ENCODE measurements at regions not wholly inside any gene's neighbourhood (a gene's known extent, or its start where the extent isn't known, plus 50 kb on each side); places are given as distances from the start of the nearest gene placed in this dataset.
A peak's percentile ranks its signal among the peaks of the same experiment; 100 is the strongest.

- Histone ChIP-seq H3K4me2 (ENCODE audit: control insufficient read depth, extremely low read depth, insufficient read depth, low read depth, low read length) (peak overlapping the region; percentile 4), H3K9me3 (ENCODE audit: control insufficient read depth, low read depth, low read length) (no peaks in the 10 kb centered on the region), H4K20me1 (ENCODE audit: control insufficient read depth, extremely low read depth, insufficient read depth, low read length) (no peaks in the 10 kb centered on the region), H3K27ac (ENCODE audit: control insufficient read depth, insufficient read depth, low read length) (no peak overlapping the region), H3K9me1 (ENCODE audit: control insufficient read depth, extremely low read depth, insufficient read depth, low read length) (no peaks in the 10 kb centered on the region), H3K9ac (ENCODE audit: control insufficient read depth, extremely low read depth, insufficient read depth, low read length) (no peak overlapping the region), H3K27me3 (ENCODE audit: control insufficient read depth, extremely low read depth, insufficient read depth, low read length) (no peaks in the 10 kb centered on the region), H3K79me2 (ENCODE audit: control insufficient read depth, insufficient read depth, low read length) (no peaks in the 10 kb centered on the region), H3K4me3 (ENCODE audit: control insufficient read depth in 2 of 3, extremely low read depth in 1 of 3, insufficient read depth in 2 of 3, low read depth in 1 of 3, low read length in 3 of 3) (no peak overlapping the region), H3K4me1 (ENCODE audit: control insufficient read depth, extremely low read depth, insufficient read depth, low read length) (peaks cover 16% of the 10 kb centered on the region), H2AFZ (ENCODE audit: control insufficient read depth, low read length) (no peak overlapping the region), H3K36me3 (ENCODE audit: control insufficient read depth in 2 of 2, extremely low read depth in 1 of 2, insufficient read depth in 2 of 2, low read length in 2 of 2) (no peaks in the 10 kb centered on the region)
- FAIRE-seq (peak; percentile 41), DNase-seq (ENCODE audit: low read depth, low spot score) (no peak)
- TF ChIP-seq EZH2 (IDR thresholded peaks at IDR 0.05; ENCODE audit: low read length) (no peak), CTCF (optimal IDR thresholded peaks at IDR 0.05 in 1 of 3, IDR thresholded peaks at IDR 0.05 in 1 of 3, conservative IDR thresholded peaks at IDR 0.05 in 1 of 3; ENCODE audit: extremely low read depth in 1 of 3, insufficient read depth in 2 of 3, low read length in 3 of 3) (no peak)
- dilution Hi-C loops (cut with MboI; ENCODE audit: extremely low pct_ligation_motif_present, low sequenced_read_pairs) = no loop called here
Observed at GRCh38 chr4:54165011-54165410, 64.1 kb upstream of the PDGFRA start.

- DNase-seq (ENCODE audit: low read depth, low spot score) = peak; percentile 44
- no peak overlapping the region for H3K9ac ChIP-seq (ENCODE audit: control insufficient read depth, extremely low read depth, insufficient read depth, low read length)
- H3K9me1 ChIP-seq (ENCODE audit: control insufficient read depth, extremely low read depth, insufficient read depth, low read length) = no peaks in the 10 kb centered on the region
- peak; percentile 88 for FAIRE-seq
- peak overlapping the region; percentile 4 for H3K4me2 ChIP-seq (ENCODE audit: control insufficient read depth, extremely low read depth, insufficient read depth, low read depth, low read length)
- peaks cover 16% of the 10 kb centered on the region for H3K4me1 ChIP-seq (ENCODE audit: control insufficient read depth, extremely low read depth, insufficient read depth, low read length)
- no peaks in the 10 kb centered on the region for H3K79me2 ChIP-seq (ENCODE audit: control insufficient read depth, insufficient read depth, low read length)
- H2AFZ ChIP-seq (ENCODE audit: control insufficient read depth, low read length) = no peak overlapping the region
- TF ChIP-seq EZH2 (IDR thresholded peaks at IDR 0.05; ENCODE audit: low read length) (no peak), CTCF (optimal IDR thresholded peaks at IDR 0.05 in 1 of 3, IDR thresholded peaks at IDR 0.05 in 1 of 3, conservative IDR thresholded peaks at IDR 0.05 in 1 of 3; ENCODE audit: extremely low read depth in 1 of 3, insufficient read depth in 2 of 3, low read length in 3 of 3) (no peak)
- H4K20me1 ChIP-seq (ENCODE audit: control insufficient read depth, extremely low read depth, insufficient read depth, low read length) = no peaks in the 10 kb centered on the region
- H3K27ac ChIP-seq (ENCODE audit: control insufficient read depth, insufficient read depth, low read length) = peak overlapping the region; percentile 16
- dilution Hi-C loops (cut with MboI; ENCODE audit: extremely low pct_ligation_motif_present, low sequenced_read_pairs) = no loop called here
- H3K4me3 ChIP-seq (ENCODE audit: control insufficient read depth in 2 of 3, extremely low read depth in 1 of 3, insufficient read depth in 2 of 3, low read depth in 1 of 3, low read length in 3 of 3) = no peak overlapping the region
- no peaks in the 10 kb centered on the region for H3K27me3 ChIP-seq (ENCODE audit: control insufficient read depth, extremely low read depth, insufficient read depth, low read length)
- no peaks in the 10 kb centered on the region for H3K9me3 ChIP-seq (ENCODE audit: control insufficient read depth, low read depth, low read length)
- H3K36me3 ChIP-seq (ENCODE audit: control insufficient read depth in 2 of 2, extremely low read depth in 1 of 2, insufficient read depth in 2 of 2, low read length in 2 of 2) = no peaks in the 10 kb centered on the region
Observed at GRCh38 chr4:54165438-54165837, 63.7 kb upstream of the PDGFRA start.

All from keratinocyte (primary cell).